SK-N-MC (cell line): ENCODE measurements at regions not wholly inside any gene's neighbourhood (a gene's known extent, or its start where the extent isn't known, plus 50 kb on each side); places are given as distances from the start of the nearest gene placed in this dataset.

Experiments
- EZH2 ChIP-seq: fragments of 200-600 bp; sonication (generic); IDR thresholded peaks from one replicate; pipeline ENCODE4 v1.6.1; 2017; ENCODE audit warnings: antibody characterized with exemption
- POLR2AphosphoS5 ChIP-seq: IDR thresholded peaks from 2 replicates; pipeline ENCODE4 v1.6.1; 2012; ENCODE audit warnings: mild to moderate bottlenecking, low read depth, low read length, borderline replicate concordance

- TF ChIP-seq POLR2AphosphoS5 = no peak
- no peak for TF ChIP-seq EZH2
These were observed 256.5 kb upstream of the ZNF608 start for GRCh38 chr5:125002727-125003598.
